Activated CD4-positive, alpha-beta T cell treated with anti-CD3 and anti-CD28 coated beads for 4 hours (primary cell): ENCODE measurements at regions not wholly inside any gene's neighbourhood (a gene's known extent, or its start where the extent isn't known, plus 50 kb on each side); places are given as distances from the start of the nearest gene placed in this dataset.

Experiments
- DNase-seq, 2 donors: peaks; one replicate each; pipeline ENCODE4 v3.0.0-alpha.2; 2020

- DNase-seq, result no peak
Measured at GRCh38 chr17:55668312-55668920, 54.2 kb downstream of the TMEM100 start.

- no peak for DNase-seq
Measured at GRCh38 chr17:55666806-55667205, 55.9 kb downstream of the TMEM100 start.

- DNase-seq, result no peak
Measured at GRCh38 chr17:55664287-55664686, 58.4 kb downstream of the TMEM100 start.

GRCh38 chr17:55663400-55663799 lies 59.3 kb downstream of the TMEM100 start:
- DNase-seq, result no peak

- no peak for DNase-seq
Measured at GRCh38 chr17:55661963-55662834, 60.5 kb downstream of the TMEM100 start.

- DNase-seq, result no peak
Measured at GRCh38 chr17:55661256-55661758, 61.4 kb downstream of the TMEM100 start.

- DNase-seq, result no peak
Measured at GRCh38 chr17:55660178-55660886, 62.3 kb downstream of the TMEM100 start.

- DNase-seq, result no peak
Measured at GRCh38 chr17:55659661-55660060, 63.0 kb downstream of the TMEM100 start.

GRCh38 chr17:55655777-55656176 lies 66.9 kb downstream of the TMEM100 start:
- no peak for DNase-seq

- DNase-seq, result no peak
Measured at GRCh38 chr17:55654821-55655220, 67.8 kb downstream of the TMEM100 start.

- no peak for DNase-seq
Measured at GRCh38 chr17:55654022-55654421, 68.6 kb downstream of the TMEM100 start.

GRCh38 chr17:55652825-55653224 lies 69.8 kb downstream of the TMEM100 start:
- DNase-seq, result no peak

DNA sequence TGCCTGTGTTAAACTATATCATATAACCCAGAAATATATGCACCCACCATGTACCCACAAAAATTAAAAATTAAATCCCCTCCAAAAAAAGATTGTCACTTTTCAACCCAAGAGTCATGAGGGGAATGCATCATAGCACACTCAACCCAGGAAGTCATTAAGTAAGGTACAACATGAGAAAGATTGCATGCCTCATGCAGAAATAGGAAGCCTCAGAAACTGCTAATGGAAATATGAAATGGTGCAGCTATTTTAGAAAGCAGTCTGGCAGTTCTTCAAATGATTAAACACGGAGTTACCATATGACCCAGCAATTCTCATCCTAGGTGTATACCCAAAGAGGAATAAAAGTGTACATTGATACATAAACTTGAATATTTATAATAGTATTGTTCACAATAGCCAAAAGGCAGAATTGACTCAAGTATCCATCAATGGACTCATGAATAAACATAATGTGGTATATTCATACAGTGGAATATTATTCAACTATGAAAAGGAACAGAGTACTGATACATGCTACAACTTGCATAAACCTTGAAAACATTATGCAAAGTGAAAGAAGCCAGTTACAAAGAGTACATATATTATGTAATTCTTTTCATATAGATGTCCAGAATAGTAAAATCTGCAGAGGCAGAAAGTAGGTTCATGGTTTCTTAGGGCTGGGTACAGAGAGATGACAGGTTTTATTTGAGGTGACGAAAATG lies 70.4 kb downstream of the TMEM100 start:
- DNase-seq, result no peak

- DNase-seq, result no peak
Measured at GRCh38 chr17:55649957-55650597, 72.6 kb downstream of the TMEM100 start.

GRCh38 chr17:55648086-55648485 lies 74.6 kb downstream of the TMEM100 start:
- no peak for DNase-seq

DNA sequence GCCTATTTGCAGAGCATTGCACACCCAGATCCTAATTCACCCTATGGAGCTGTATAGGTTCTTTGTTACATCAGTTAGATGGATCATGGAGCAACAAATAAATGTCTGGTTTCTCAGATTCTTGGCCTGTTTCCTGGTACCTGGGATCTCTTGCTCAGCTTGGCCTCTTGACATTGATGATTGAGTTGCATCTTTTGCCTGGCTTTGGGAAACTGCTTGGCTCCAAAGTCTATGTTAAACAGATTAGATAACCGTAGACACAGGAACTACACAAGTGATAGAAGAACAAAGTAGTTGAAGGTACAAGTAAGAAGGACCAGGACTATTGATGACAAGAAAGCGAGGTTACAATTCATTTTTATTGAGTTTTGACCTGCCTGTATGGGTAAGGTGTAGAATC lies 77.3 kb downstream of the TMEM100 start:
- no peak for DNase-seq

- no peak for DNase-seq
Measured at GRCh38 chr17:55644346-55644745, 78.3 kb downstream of the TMEM100 start.

- no peak for DNase-seq
Measured at GRCh38 chr17:55642741-55643140, 79.9 kb downstream of the TMEM100 start.

- peak; percentile 3 to 4 for DNase-seq
Measured at GRCh38 chr17:55641676-55642081, 81.0 kb downstream of the TMEM100 start.

GRCh38 chr17:55639096-55639495 lies 83.6 kb downstream of the TMEM100 start:
- DNase-seq, result no peak

DNA sequence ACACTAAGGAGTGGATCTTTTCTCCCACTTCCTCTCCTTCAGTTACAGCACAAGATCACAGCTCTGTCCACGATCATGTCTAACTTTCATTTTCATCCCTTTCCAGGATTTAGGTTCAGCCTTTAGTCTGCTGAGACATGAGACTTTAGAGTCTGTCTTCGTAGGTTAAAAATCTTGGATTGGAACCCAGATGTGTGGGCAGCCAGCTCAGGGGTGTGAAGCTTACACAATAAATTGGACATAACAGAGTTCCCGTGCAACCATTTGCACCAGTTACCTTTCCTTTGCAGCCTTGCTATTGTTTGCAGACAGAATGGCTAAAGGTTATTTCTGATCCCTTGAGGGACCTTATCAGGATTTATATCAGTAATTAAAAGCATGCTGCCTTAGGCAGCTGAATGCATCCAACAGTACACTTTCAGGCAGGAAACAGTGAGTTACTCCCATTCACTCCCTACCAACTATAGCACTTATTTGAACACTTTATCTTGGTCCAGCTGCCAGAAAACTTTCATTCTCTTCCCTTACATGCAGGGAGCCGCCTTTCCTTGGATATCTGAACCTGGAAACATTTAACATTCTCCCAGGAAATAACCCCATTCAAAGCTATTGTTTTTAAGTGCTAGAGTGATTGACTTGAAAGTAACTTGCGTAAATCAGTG lies 87.3 kb downstream of the TMEM100 start:
- DNase-seq, result no peak

DNA sequence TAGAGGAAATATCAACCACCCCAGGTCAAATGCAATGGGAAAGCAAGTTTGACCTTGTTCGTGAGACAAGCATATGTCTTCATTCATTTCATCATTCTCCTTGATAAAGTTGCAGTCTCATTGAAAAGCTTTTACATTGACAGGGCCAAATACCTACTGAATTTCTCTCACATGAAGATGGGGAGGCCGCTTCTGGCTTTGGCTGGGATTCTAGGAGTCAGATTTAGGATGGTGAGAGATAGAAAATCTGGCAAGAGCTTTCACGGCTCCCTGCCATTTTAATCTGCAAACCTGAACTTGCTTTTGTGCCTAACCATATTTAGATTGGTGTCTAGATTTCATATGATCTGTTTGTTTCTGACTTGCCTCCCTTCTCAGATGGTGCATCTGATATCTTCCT lies 88.0 kb downstream of the TMEM100 start:
- no peak for DNase-seq
